GM12878 (cell line): ENCODE measurements at regions not wholly inside any gene's neighbourhood (a gene's known extent, or its start where the extent isn't known, plus 50 kb on each side); places are given as distances from the start of the nearest gene placed in this dataset.

Experiments used
- ATAC-seq: fragments of 200-7000 bp; cut with Tn5 transposase; 3 replicates; pipeline ENCODE4 v1.9.1; 2020; ENCODE audit warnings: mild to moderate bottlenecking, moderate library complexity
- BruUV-seq: library from RNA; stranded (reverse); fragments of 400-500 nt; replicated peaks from 2 replicates; lab custom pipeline; 2021; lab: Mats Ljungman, UMichigan
- CTCF ChIA-PET: fragments of 300-600 bp; sonication (Branson Sonifier 250); formaldehyde crosslinking; extraction: SDS; loops from one replicate; lab custom pipeline; 2021; ENCODE audit warnings: inconsistent platforms; lab: Yijun Ruan, JAX
- POLR2A ChIA-PET: fragments of 350-600 bp; formaldehyde crosslinking; extraction: SDS; loops from one replicate; lab custom pipeline; 2021; ENCODE audit warnings: inconsistent platforms; lab: Charles Lee
- RAD21 ChIA-PET: fragments of 300-600 bp; sonication (Branson Sonifier 250); formaldehyde crosslinking; loops from one replicate; lab custom pipeline; 2023; ENCODE audit warnings: antibody characterized with exemption; ENCODE audit not compliant: unreplicated experiment; lab: Charles Lee
- SMC1A ChIA-PET: fragments of 300-600 bp; sonication (Branson Sonifier 250); formaldehyde crosslinking; loops from one replicate; lab custom pipeline; 2023; ENCODE audit not compliant: unreplicated experiment, uncharacterized antibody; lab: Charles Lee
- DNase-seq: peaks from one replicate; pipeline ENCODE4 v3.0.0-alpha.2; 2011; ENCODE audit warnings: low read depth, low spot score
- FAIRE-seq: peaks from 3 replicates; lab custom pipeline; 2011; peaks lifted over from hg19 to GRCh38; lab: Jason Lieb, UNC
- H2AFZ ChIP-seq: 2 replicates; pipeline ENCODE4 v1.6.0; 2011; ENCODE audit warnings: low read depth, low read length, control low read depth; ENCODE audit not compliant: control insufficient read depth
- H3K27ac ChIP-seq: 2 replicates; pipeline ENCODE4 v1.5.1; 2011; ENCODE audit warnings: control low read depth; ENCODE audit not compliant: control insufficient read depth, insufficient read depth
- H3K27me3 ChIP-seq, 2 experiments: replicated peaks in 1 of 2; 2 replicates each; pipeline versions ENCODE4 v1.6.0 to v1.6.1; 2011; ENCODE audit warnings: low read length in 1 of 2; ENCODE audit not compliant: control insufficient read depth in 2 of 2, insufficient read depth in 2 of 2
- H3K36me3 ChIP-seq, 2 experiments: 2 replicates each; pipeline ENCODE4 v1.5.1; 2011; ENCODE audit warnings: low read length in 1 of 2; ENCODE audit not compliant: control insufficient read depth in 2 of 2, insufficient read depth in 2 of 2
- H3K4me1 ChIP-seq: 2 replicates; pipeline ENCODE4 v1.6.1; 2011; ENCODE audit warnings: mild to moderate bottlenecking, low read length, moderate library complexity, mixed read lengths; ENCODE audit not compliant: control insufficient read depth, insufficient read depth
- H3K4me2 ChIP-seq: 2 replicates; pipeline ENCODE4 v1.6.0; 2011; ENCODE audit warnings: control low read depth; ENCODE audit not compliant: control insufficient read depth, insufficient read depth
- H3K4me3 ChIP-seq: fragments of 200-600 bp; sonication (generic); 2 replicates; pipeline ENCODE4 v1.5.1; 2016
- H3K79me2 ChIP-seq: 2 replicates; pipeline ENCODE4 v1.6.0; 2011; ENCODE audit warnings: low read length; ENCODE audit not compliant: control insufficient read depth, insufficient read depth
- H3K9ac ChIP-seq: 2 replicates; pipeline ENCODE4 v1.8.0; 2011; ENCODE audit warnings: low read length, control low read depth, mixed read lengths; ENCODE audit not compliant: control insufficient read depth, insufficient read depth
- H3K9me3 ChIP-seq: replicated peaks from 3 replicates; pipeline ENCODE4 v1.5.1; 2011; ENCODE audit warnings: mild to moderate bottlenecking, low read length; ENCODE audit not compliant: control insufficient read depth, insufficient read depth
- H4K20me1 ChIP-seq: 2 replicates; pipeline ENCODE4 v1.6.0; 2011; ENCODE audit not compliant: control insufficient read depth, insufficient read depth
- BRCA1 ChIP-seq: IDR thresholded peaks from 2 replicates; pipeline ENCODE4 v1.6.1; 2011; ENCODE audit warnings: low read depth, low read length, improper control_type of control experiment
- CREB1 ChIP-seq: IDR thresholded peaks from 2 replicates; pipeline ENCODE4 v1.6.1; 2012; ENCODE audit warnings: low read depth, mild to moderate bottlenecking, inconsistent platforms
- EP300 ChIP-seq, 2 experiments: fragments of 150-350 bp in 1 of 2; IDR thresholded peaks; 2 replicates each; pipeline ENCODE4 v1.6.1; 2011 to 2012; ENCODE audit warnings: low read depth in 2 of 2, low read length in 2 of 2, borderline replicate concordance in 1 of 2, improper control_type of control experiment in 1 of 2, inconsistent platforms in 1 of 2; ENCODE audit not compliant: control insufficient read depth in 1 of 2
- IKZF1 ChIP-seq: fragments of 450-650 bp; conservative IDR thresholded peaks from 2 replicates; pipeline ENCODE4 v1.6.1; 2017; ENCODE audit warnings: antibody characterized with exemption, mild to moderate bottlenecking
- LARP7 ChIP-seq: fragments of 450-650 bp; IDR thresholded peaks from 2 replicates; pipeline ENCODE4 v1.6.1; 2017; ENCODE audit warnings: mild to moderate bottlenecking
- MEF2B ChIP-seq: fragments of 450-650 bp; IDR thresholded peaks from 2 replicates; pipeline ENCODE4 v1.6.1; 2018; ENCODE audit warnings: mild to moderate bottlenecking, moderate library complexity; ENCODE audit not compliant: partially characterized antibody, poor library complexity, severe bottlenecking
- PAX8 ChIP-seq: fragments of 450-650 bp; IDR thresholded peaks from 2 replicates; pipeline ENCODE4 v1.6.1; 2017; ENCODE audit warnings: mild to moderate bottlenecking, moderate library complexity
- POLR2AphosphoS2 ChIP-seq: IDR thresholded peaks from 2 replicates; pipeline ENCODE4 v1.6.1; 2011; ENCODE audit warnings: low read depth, mild to moderate bottlenecking, low read length, improper control_type of control experiment, moderate library complexity
- SMC3 ChIP-seq: IDR thresholded peaks from 2 replicates; pipeline ENCODE4 v1.6.1; 2011; ENCODE audit warnings: low read length, improper control_type of control experiment, borderline replicate concordance
- SP1 ChIP-seq: IDR thresholded peaks from one replicate; pipeline ENCODE4 v1.6.1; 2011; ENCODE audit warnings: low read depth, low read length
- USF2 ChIP-seq: IDR thresholded peaks from 2 replicates; pipeline ENCODE4 v1.6.1; 2011; ENCODE audit warnings: low read depth, low read length, improper control_type of control experiment, borderline replicate concordance
- WRNIP1 ChIP-seq: IDR thresholded peaks from 2 replicates; pipeline ENCODE4 v1.6.1; 2011; ENCODE audit warnings: low read depth, low read length, improper control_type of control experiment, borderline replicate concordance
- WGBS: methylation state at CpG from one replicate; pipeline ENCODE4 v1.1.6; 2016; ENCODE audit warnings: low lambda C conversion rate; ENCODE audit not compliant: insufficient replicate concordance, insufficient coverage; ENCODE audit errors: missing lambda C conversion rate; 5-methylcytosine and 5-hydroxymethylcytosine counted together
- in situ Hi-C: fragments of 300-500 bp; cut with MboI; formaldehyde crosslinking; loops from 9 replicates; pipeline ENCODE4 v1.14.3; 2018; ENCODE audit warnings: mixed read lengths
- intact Hi-C: fragments of 100-400 bp; cut with micrococcal nuclease; formaldehyde crosslinking; loops from one replicate; pipeline ENCODE4 v1.14.2; 2022; ENCODE audit not compliant: unreplicated experiment

- no TSS peak for BruUV-seq
- Histone ChIP-seq H3K79me2 (no peaks in the 10 kb centered on the region), H3K27me3 (peaks cover 0 to 2% of the 10 kb centered on the region in 2 experiments; a peak in 2 of 4 replicates), H3K4me1 (no peaks in the 10 kb centered on the region), H4K20me1 (no peaks in the 10 kb centered on the region), H3K4me2 (no peak overlapping the region), H3K9ac (no peak overlapping the region), H2AFZ (no peak overlapping the region), H3K27ac (no peak overlapping the region), H3K4me3 (no peak overlapping the region), H3K9me3 (no peaks in the 10 kb centered on the region), H3K36me3 (no peaks in the 10 kb centered on the region)
- ChIA-PET RAD21 (no interaction called here), CTCF (no interaction called here), SMC1A (no interaction called here), POLR2A (no interaction called here)
- intact Hi-C loops, result no loop called here
- 76% methylated on average over 2 of the region's 2 CpGs for WGBS
- DNase-seq, result no peak
- in situ Hi-C loops, result no loop called here
- FAIRE-seq, result no peak
- TF ChIP-seq MEF2B, result no peak
- no peak for TF ChIP-seq EP300 (IDR thresholded peaks at IDR 0.05; ENCODE audit: borderline replicate concordance in 1 of 2, control insufficient read depth in 1 of 2, low read depth in 2 of 2, low read length in 2 of 2)
- TF ChIP-seq IKZF1, result no peak
- TF ChIP-seq USF2, result no peak
- TF ChIP-seq LARP7, result no peak
- no peak for TF ChIP-seq WRNIP1
- TF ChIP-seq PAX8, result no peak
- TF ChIP-seq CREB1, result no peak
- TF ChIP-seq SP1, result no peak
- TF ChIP-seq BRCA1, result no peak
- TF ChIP-seq SMC3, result no peak
- no peak for TF ChIP-seq POLR2AphosphoS2
- ATAC-seq, result no peak
These were observed 471.8 kb downstream of the KDM4C start for GRCh38 chr9:7229571-7229970.
